Mucosa of descending colon (tissue), 3 donors: ENCODE measurements at regions not wholly inside any gene's neighbourhood (a gene's known extent, or its start where the extent isn't known, plus 50 kb on each side); places are given as distances from the start of the nearest gene placed in this dataset.

ENCODE experiments used
- ATAC-seq: fragments of 200-7000 bp; cut with Tn5 transposase; one replicate; pipeline ENCODE4 v1.9.1; 2020; ENCODE audit warnings: mild to moderate bottlenecking, moderate library complexity
- DNase-seq, 3 donors: peaks; one replicate each; pipeline ENCODE4 v3.0.0-alpha.2; 2020
- H3K36me3 ChIP-seq: fragments of 200-600 bp; one replicate; pipeline ENCODE4 v1.8.0; 2021; ENCODE audit warnings: low read depth, mild to moderate bottlenecking
- H3K4me1 ChIP-seq: fragments of 200-600 bp; one replicate; pipeline ENCODE4 v1.8.0; 2021; ENCODE audit warnings: low read depth, mild to moderate bottlenecking
- H3K4me3 ChIP-seq: fragments of 200-600 bp; one replicate; pipeline ENCODE4 v1.8.0; 2021; ENCODE audit warnings: mild to moderate bottlenecking
- H3K9me3 ChIP-seq: fragments of 200-600 bp; one replicate; pipeline ENCODE4 v1.8.0; 2021; ENCODE audit warnings: mild to moderate bottlenecking
- intact Hi-C, 2 donors: fragments of 100-400 bp; cut with DNase I in 1 of 2; cut with micrococcal nuclease in 1 of 2; formaldehyde crosslinking; loops; one replicate each; pipeline versions ENCODE4 v1.11.0 to v1.11.1; 2022; cut with DNase I, micrococcal nuclease
- TF ChIP-seq, protein P1 (sequence below): fragments of 200-600 bp; IDR thresholded peaks from one replicate; pipeline ENCODE4 v1.8.0; 2022; ENCODE audit warnings: antibody characterized with exemption, mild to moderate bottlenecking
- donor health status: DM: no; HTN: no; CAD: no; lungs with moderate emphysema.
- donor health status: DM: no; HTN: no; CAD: no.
- donor health status: DM: no; HTN: yes; CAD: no.

- H3K9me3 ChIP-seq, result no peaks in the 10 kb centered on the region
- H3K4me1 ChIP-seq, result no peaks in the 10 kb centered on the region
- DNase-seq (no peak), ATAC-seq (no peak)
- H3K4me3 ChIP-seq, result no peak overlapping the region
- TF ChIP-seq, protein P1, sequence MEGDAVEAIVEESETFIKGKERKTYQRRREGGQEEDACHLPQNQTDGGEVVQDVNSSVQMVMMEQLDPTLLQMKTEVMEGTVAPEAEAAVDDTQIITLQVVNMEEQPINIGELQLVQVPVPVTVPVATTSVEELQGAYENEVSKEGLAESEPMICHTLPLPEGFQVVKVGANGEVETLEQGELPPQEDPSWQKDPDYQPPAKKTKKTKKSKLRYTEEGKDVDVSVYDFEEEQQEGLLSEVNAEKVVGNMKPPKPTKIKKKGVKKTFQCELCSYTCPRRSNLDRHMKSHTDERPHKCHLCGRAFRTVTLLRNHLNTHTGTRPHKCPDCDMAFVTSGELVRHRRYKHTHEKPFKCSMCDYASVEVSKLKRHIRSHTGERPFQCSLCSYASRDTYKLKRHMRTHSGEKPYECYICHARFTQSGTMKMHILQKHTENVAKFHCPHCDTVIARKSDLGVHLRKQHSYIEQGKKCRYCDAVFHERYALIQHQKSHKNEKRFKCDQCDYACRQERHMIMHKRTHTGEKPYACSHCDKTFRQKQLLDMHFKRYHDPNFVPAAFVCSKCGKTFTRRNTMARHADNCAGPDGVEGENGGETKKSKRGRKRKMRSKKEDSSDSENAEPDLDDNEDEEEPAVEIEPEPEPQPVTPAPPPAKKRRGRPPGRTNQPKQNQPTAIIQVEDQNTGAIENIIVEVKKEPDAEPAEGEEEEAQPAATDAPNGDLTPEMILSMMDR, result no peak
- intact Hi-C loops, result no loop called here
- no peaks in the 10 kb centered on the region for H3K36me3 ChIP-seq
These were observed 204.4 kb downstream of the ALX1 start for GRCh38 chr12:85484387-85484786.

GRCh38 chr12:85489194-85489593 lies 209.2 kb downstream of the ALX1 start:
- ATAC-seq (peak; percentile 73), DNase-seq (no peak)
- H3K4me1 ChIP-seq, result no peaks in the 10 kb centered on the region

DNA sequence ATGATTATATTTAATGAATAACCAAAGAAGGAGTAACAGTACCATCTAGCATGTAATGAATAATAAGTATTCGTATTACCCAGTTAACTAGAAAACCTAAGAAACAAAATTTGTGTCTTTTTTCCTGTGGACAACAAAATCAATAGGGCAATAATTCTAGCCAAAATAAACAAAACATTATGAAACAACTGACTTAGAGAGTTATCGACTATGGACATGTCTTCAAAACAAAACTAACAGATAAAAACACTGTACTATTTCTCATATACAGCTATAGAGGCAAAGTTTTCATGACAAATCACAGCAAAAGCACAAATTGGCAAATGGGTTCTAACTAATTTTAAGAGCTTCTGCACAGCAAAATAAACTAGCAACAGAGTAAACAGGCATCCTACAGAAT lies 224.1 kb downstream of the ALX1 start:
- intact Hi-C loops, result no loop called here
- Histone ChIP-seq H3K4me1 (no peaks in the 10 kb centered on the region), H3K9me3 (no peaks in the 10 kb centered on the region), H3K36me3 (no peaks in the 10 kb centered on the region), H3K4me3 (no peak overlapping the region)
- no peak for ATAC-seq
- TF ChIP-seq, protein P1, result no peak
- DNase-seq, result no peak

More at GRCh38 chr12:85489194-85489593, 209.2 kb downstream of the ALX1 start:
- TF ChIP-seq, protein P1, result no peak
- peaks cover 2% of the 10 kb centered on the region for H3K9me3 ChIP-seq
- no peak overlapping the region for H3K4me3 ChIP-seq
- intact Hi-C loops, result no loop called here
- no peaks in the 10 kb centered on the region for H3K36me3 ChIP-seq

DNA sequence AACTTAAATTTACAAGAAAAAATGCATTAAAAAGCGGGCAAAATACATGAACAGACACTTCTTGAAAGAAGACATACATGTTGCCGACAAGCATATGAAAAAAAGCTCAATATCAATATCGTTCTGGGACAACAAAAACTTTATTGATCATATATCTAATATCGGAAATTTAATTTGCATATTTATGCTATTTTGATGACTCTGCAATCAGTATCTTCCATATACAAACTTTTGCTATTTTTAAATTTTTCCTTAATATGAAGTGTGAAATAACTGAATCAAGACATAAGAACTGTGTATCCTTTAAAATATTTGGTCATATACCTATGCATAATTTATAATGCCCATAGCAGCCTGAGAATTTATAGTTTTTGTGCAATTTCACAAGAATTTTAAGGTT lies 224.6 kb downstream of the ALX1 start:
- TF ChIP-seq, protein P1, result no peak
- DNase-seq, result no peak
- ATAC-seq, result no peak
- no peak overlapping the region for H3K4me3 ChIP-seq
- H3K36me3 ChIP-seq, result no peaks in the 10 kb centered on the region
- no peaks in the 10 kb centered on the region for H3K9me3 ChIP-seq
- intact Hi-C loops, result no loop called here
- H3K4me1 ChIP-seq, result no peaks in the 10 kb centered on the region

DNA sequence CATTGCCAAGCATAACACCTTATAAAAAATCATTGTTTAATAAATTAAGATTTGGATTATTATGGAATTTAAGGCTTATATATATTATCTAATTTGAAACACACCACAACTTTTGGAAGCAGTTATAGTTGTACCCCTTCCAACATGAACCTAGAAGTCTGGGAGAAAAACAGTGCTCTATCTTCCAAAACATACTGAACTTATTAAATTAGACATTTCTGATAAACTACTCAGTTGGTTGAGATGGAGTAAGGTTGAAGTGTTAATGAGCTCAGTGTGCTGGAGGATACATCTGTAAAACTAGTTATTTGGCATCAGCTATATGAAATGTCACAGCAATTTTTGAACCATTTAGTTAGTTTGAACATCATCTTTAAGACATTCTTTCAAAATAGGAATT lies 227.4 kb downstream of the ALX1 start:
- no peak for ATAC-seq

More for the DNA sequence above, 227.4 kb downstream of the ALX1 start:
- no peak overlapping the region for H3K4me3 ChIP-seq
- H3K9me3 ChIP-seq, result no peaks in the 10 kb centered on the region
- intact Hi-C loops, result no loop called here
- TF ChIP-seq, protein P1, result no peak
- no peak for DNase-seq
- no peaks in the 10 kb centered on the region for H3K36me3 ChIP-seq
- H3K4me1 ChIP-seq, result no peaks in the 10 kb centered on the region
